ENCODE measurements at regions not wholly inside any gene's neighbourhood (a gene's known extent, or its start where the extent isn't known, plus 50 kb on each side); places are given as distances from the start of the nearest gene placed in this dataset.
A peak's percentile ranks its signal among the peaks of the same experiment; 100 is the strongest.

DNA sequence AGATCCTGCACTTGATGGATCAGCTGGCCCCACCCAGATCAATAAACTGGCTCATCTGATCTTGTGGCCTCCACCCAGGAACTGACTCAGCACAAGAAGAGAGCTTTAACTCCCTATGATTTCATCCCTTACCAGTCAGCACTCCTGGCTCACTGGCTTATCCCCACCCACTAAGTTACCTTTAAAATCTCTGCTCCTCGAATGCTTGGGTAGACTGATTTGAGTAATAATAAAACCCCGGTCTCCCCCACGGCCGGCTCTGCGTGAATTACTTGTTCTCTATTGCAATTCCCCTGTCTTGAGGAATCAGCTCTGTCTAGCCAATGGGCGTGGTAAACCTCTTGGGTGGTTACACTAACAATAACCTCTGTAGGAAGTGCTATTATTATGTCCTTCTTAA, 83.7 kb downstream of the MBL2 start:
- no peak for DNase-seq (ENCODE audit: low read depth)

DNA sequence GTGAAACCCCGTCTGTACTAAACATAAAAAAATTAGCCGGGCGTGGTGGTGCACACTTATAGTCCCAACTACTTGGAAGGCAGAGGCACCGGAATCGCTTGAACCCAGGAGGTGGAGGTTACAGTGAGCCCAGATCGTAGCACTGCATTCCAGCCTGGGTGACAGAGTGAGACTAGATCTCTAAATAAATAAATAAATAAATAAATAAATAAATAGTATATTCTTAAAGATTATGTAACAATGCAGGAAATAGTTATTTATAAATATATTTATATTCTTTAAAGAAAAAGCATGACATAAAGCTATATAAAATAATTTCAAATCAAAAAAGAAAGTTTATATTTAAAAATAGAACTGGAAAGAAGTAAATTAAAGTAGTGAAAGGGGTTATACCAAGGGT, 76.4 kb downstream of the MBL2 start:
- DNase-seq (ENCODE audit: low read depth): no peak

GRCh38 chr10:52701647-52702046, 70.9 kb downstream of the MBL2 start:
- DNase-seq (ENCODE audit: low read depth): peak; percentile 16

GRCh38 chr10:52703451-52703850, 69.1 kb downstream of the MBL2 start:
- no peak for DNase-seq (ENCODE audit: low read depth)

GRCh38 chr10:52703898-52704297, 68.7 kb downstream of the MBL2 start:
- DNase-seq (ENCODE audit: low read depth): no peak

DNA sequence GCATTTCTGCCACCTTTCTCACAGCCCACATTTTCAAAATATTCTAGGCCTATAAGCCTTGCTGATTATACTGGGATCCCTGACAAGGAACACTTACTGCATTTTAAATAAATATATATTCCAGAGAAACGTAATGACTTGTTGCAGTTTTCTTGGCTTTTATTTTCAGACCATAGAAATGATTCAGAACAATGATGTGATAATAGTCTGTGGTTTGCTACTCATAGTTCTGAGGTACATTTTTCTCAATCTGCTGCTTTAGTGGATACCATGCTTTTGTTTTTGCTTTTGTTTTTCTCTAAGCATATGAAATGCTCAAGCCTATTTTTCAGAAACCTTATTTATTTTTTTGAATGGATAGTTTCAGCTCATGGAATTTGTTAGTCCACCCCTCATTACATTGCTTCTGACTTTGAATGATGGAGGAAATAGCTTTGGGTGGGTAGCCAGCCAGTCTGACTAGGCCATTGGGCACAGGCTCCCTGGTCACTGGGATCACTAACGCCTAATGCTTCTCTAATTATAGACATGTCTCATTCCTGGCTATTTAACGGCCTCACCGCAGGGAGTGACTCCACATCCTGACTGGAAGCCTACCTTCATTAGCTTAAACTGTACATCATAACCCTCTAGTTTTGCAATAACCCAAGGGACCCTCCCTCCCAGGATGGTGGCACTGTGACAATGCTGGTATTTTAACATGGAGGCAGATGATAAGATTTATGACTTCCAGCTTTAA, 66.1 kb downstream of the MBL2 start:
- no peak for DNase-seq (ENCODE audit: low read depth)
